ENCODE measurements at regions not wholly inside any gene's neighbourhood (a gene's known extent, or its start where the extent isn't known, plus 50 kb on each side); places are given as distances from the start of the nearest gene placed in this dataset.

DNA sequence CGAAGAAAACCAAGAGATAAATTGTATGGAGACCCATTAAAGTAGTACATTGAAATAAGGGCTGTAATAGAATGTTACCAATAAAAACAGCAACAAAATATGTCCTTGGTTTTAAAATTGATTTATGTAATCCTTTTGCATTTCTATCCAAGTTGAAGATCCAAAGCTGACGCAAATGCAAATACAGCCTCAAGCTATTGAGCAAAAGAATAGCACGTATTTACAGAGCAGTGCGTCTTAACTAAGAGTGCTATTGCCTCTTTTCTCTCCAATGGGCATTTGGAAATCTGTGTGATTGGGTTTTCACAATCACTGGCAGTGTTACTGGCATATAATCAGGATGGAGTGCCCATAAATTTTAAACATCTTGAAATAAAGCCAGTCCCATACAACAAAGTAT lies 417.4 kb downstream of the TLL1 start:
- no peak for FAIRE-seq
- H3K27ac ChIP-seq (ENCODE audit: extremely low read length, insufficient read depth, low read length): no peak overlapping the region
- H4K20me1 ChIP-seq (ENCODE audit: insufficient read depth, low read length): no peaks in the 10 kb centered on the region
- POLR2A ChIA-PET: no interaction called here
- in situ Hi-C loops (cut with HindIII; ENCODE audit: extremely low pct_ligation_motif_present, low pct_unique_long_range_greater_than_20kb): no loop called here
- no peak overlapping the region for H3K9ac ChIP-seq (ENCODE audit: insufficient read depth, low read depth, low read length)
- no peaks in the 10 kb centered on the region for H3K79me2 ChIP-seq (ENCODE audit: insufficient read depth, low read length)
- no TSS peak for BruUV-seq (replicated peaks)
- no peak for DNase-seq (ENCODE audit: low spot score)
- TF ChIP-seq, protein P1, sequence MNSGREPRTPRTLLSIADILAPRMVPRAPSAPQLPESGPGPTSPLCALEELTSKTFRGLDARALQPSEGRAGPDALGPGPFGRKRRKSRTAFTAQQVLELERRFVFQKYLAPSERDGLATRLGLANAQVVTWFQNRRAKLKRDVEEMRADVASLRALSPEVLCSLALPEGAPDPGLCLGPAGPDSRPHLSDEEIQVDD (CRISPR knock-in tag; IDR thresholded peaks at IDR 0.05; ENCODE audit: borderline replicate concordance): no peak
- TF ChIP-seq SRF (IDR thresholded peaks at IDR 0.05; ENCODE audit: low read depth, low read length) (no peak), NFE2 (CRISPR knock-in tag; IDR thresholded peaks at IDR 0.05) (no peak), ZBTB20 (CRISPR knock-in tag; IDR thresholded peaks at IDR 0.05; ENCODE audit: borderline replicate concordance, low read depth) (no peak), NFATC3 (CRISPR knock-in tag; IDR thresholded peaks at IDR 0.05) (no peak), ZNF703 (CRISPR knock-in tag; IDR thresholded peaks at IDR 0.05; ENCODE audit: borderline replicate concordance) (no peak), FOXO1 (CRISPR knock-in tag; IDR thresholded peaks at IDR 0.05) (no peak), GTF2F1 (IDR thresholded peaks at IDR 0.05; ENCODE audit: low read length) (no peak), PPARG (CRISPR knock-in tag; conservative IDR thresholded peaks at IDR 0.05) (no peak)
- TF ChIP-seq, protein P2, sequence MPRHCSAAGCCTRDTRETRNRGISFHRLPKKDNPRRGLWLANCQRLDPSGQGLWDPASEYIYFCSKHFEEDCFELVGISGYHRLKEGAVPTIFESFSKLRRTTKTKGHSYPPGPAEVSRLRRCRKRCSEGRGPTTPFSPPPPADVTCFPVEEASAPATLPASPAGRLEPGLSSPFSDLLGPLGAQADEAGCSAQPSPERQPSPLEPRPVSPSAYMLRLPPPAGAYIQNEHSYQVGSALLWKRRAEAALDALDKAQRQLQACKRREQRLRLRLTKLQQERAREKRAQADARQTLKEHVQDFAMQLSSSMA (CRISPR knock-in tag; IDR thresholded peaks at IDR 0.05): no peak
- TF ChIP-seq, protein P3, sequence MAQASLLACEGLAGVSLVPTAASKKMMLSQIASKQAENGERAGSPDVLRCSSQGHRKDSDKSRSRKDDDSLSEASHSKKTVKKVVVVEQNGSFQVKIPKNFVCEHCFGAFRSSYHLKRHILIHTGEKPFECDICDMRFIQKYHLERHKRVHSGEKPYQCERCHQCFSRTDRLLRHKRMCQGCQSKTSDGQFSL (CRISPR knock-in tag; IDR thresholded peaks at IDR 0.05): no peak
- TF ChIP-seq, protein P4, sequence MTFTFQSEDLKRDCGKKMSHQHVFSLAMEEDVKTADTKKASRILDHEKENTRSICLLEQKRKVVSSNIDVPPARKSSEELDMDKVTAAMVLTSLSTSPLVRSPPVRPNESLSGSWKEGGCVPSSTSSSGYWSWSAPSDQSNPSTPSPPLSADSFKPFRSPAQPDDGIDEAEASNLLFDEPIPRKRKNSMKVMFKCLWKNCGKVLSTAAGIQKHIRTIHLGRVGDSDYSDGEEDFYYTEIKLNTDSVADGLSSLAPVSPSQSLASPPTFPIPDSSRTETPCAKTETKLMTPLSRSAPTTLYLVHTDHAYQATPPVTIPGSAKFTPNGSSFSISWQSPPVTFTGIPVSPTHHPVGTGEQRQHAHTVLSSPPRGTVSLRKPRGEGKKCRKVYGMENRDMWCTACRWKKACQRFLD (CRISPR knock-in tag; IDR thresholded peaks at IDR 0.05; ENCODE audit: borderline replicate concordance): no peak
- TF ChIP-seq, protein P5, sequence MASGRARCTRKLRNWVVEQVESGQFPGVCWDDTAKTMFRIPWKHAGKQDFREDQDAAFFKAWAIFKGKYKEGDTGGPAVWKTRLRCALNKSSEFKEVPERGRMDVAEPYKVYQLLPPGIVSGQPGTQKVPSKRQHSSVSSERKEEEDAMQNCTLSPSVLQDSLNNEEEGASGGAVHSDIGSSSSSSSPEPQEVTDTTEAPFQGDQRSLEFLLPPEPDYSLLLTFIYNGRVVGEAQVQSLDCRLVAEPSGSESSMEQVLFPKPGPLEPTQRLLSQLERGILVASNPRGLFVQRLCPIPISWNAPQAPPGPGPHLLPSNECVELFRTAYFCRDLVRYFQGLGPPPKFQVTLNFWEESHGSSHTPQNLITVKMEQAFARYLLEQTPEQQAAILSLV (CRISPR knock-in tag; IDR thresholded peaks at IDR 0.05; ENCODE audit: borderline replicate concordance): no peak
- TF ChIP-seq, protein P6, sequence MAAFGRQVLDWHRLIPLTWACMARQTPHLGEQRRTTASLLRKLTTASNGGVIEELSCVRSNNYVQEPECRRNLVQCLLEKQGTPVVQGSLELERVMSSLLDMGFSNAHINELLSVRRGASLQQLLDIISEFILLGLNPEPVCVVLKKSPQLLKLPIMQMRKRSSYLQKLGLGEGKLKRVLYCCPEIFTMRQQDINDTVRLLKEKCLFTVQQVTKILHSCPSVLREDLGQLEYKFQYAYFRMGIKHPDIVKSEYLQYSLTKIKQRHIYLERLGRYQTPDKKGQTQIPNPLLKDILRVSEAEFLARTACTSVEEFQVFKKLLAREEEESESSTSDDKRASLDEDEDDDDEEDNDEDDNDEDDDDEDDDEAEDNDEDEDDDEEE (CRISPR knock-in tag; IDR thresholded peaks at IDR 0.05): no peak
- H3K4me3 ChIP-seq (replicated peaks in 1 of 3; ENCODE audit: insufficient read depth in 1 of 3, low read depth in 2 of 3, low read length in 3 of 3): no peak overlapping the region
- 8% methylated on average over 4 of the region's 4 CpGs for WGBS (ENCODE audit: low lambda C conversion rate)
- ATAC-seq: no peak
- no peaks in the 10 kb centered on the region for H3K9me3 ChIP-seq (ENCODE audit: low read length)
- no peaks in the 10 kb centered on the region for H3K36me3 ChIP-seq (replicated peaks in 1 of 2; ENCODE audit: control insufficient read depth in 1 of 2, insufficient read depth in 2 of 2, low read length in 2 of 2)
- H2AFZ ChIP-seq (ENCODE audit: low read length): no peak overlapping the region
- intact Hi-C loops (cut with micrococcal nuclease; ENCODE audit: unreplicated experiment): no loop called here
- H3K4me2 ChIP-seq (ENCODE audit: low read depth, low read length): no peak overlapping the region
- CTCF ChIA-PET (ENCODE audit: low intra/inter-chr PET ratio, low total read pairs): no interaction called here
- H3K27me3 ChIP-seq (ENCODE audit: control insufficient read depth in 1 of 2, insufficient read depth in 2 of 2, low read length in 2 of 2): no peaks in the 10 kb centered on the region
- H3K4me1 ChIP-seq (ENCODE audit: insufficient read depth, low read length): no peaks in the 10 kb centered on the region
